SK-N-MC (cell line): ENCODE measurements at regions not wholly inside any gene's neighbourhood (a gene's known extent, or its start where the extent isn't known, plus 50 kb on each side); places are given as distances from the start of the nearest gene placed in this dataset.

Experiments used
- EZH2 ChIP-seq: fragments of 200-600 bp; sonication (generic); IDR thresholded peaks from one replicate; pipeline ENCODE4 v1.6.1; 2017; ENCODE audit warnings: antibody characterized with exemption
- FOXP2 ChIP-seq: optimal IDR thresholded peaks from 2 replicates; pipeline ENCODE3; 2011; ENCODE audit warnings: mild to moderate bottlenecking, moderate library complexity; ENCODE audit not compliant: insufficient read depth; ENCODE audit errors: extremely low read length, control extremely low read depth
- POLR2AphosphoS5 ChIP-seq: IDR thresholded peaks from 2 replicates; pipeline ENCODE4 v1.6.1; 2012; ENCODE audit warnings: mild to moderate bottlenecking, low read depth, low read length, borderline replicate concordance

- no peak for TF ChIP-seq EZH2
- no peak for TF ChIP-seq POLR2AphosphoS5
- no peak for TF ChIP-seq FOXP2
Observed at GRCh38 chr10:121392657-121393056, 205.6 kb downstream of the FGFR2 start.
